GM21786 (cell line): ENCODE measurements at regions not wholly inside any gene's neighbourhood (a gene's known extent, or its start where the extent isn't known, plus 50 kb on each side); places are given as distances from the start of the nearest gene placed in this dataset.
"Not testable (repeated sequence)": the region's sequence is repeated elsewhere in the genome, so short reads cannot be mapped to it uniquely, and the experiment has no call there.

Source experiments
- ATAC-seq: cut with Tn5 transposase; IDR thresholded peaks from one replicate; pipeline ENCODE4 v1.9.1; 2021; ENCODE audit not compliant: unreplicated experiment

GRCh38 chr14:106209755-106210154 lies 683.4 kb downstream of the TMEM121 start:
- no peak for ATAC-seq

- no peak for ATAC-seq
These were observed 684.3 kb downstream of the TMEM121 start for GRCh38 chr14:106210650-106211049.

GRCh38 chr14:106211334-106211900 lies 685.0 kb downstream of the TMEM121 start:
- ATAC-seq, result no peak

- ATAC-seq, result no peak
These were observed 688.8 kb downstream of the TMEM121 start for GRCh38 chr14:106215229-106215628.

DNA sequence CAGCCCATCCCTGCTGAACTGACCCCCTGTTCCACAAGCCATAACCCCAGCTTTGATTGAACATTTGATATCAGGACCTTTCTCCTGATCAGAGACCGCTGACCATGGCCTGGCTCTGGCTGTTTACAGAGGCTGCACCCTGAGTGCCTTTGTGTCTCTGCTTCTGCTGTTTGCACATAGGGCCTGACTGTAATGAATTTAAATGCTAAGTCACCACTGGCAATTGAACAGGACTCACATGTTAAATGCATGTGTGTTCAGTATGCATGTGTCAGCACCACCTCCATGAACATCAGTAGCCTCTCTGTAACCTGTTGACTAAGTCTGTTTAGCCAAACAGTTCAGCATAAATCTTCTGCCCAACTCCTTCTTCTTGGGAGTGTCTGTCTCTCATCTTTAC lies 690.3 kb downstream of the TMEM121 start:
- ATAC-seq, result no peak

- ATAC-seq, result no peak
These were observed 691.8 kb downstream of the TMEM121 start for GRCh38 chr14:106218174-106218573.

DNA sequence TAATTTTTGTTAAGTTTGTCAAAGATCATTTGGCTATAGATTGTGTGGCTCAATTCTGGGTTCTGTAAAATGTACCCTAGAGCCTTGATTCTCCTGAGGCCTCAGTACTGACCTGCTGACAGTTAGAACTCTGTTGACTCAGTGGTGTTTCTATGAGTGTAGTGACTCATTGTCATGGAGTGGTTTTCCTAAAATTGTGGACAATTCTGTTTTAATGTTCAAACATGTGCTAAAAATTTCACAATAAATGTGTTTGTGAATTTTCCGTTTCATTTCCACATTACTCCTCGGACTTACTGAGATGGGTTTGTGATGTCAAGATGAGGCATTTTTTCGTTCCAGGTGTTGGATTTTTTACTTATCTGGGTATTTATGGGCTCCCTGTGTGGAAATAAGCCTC lies 695.9 kb downstream of the TMEM121 start:
- ATAC-seq, result no peak

- no peak for ATAC-seq
These were observed 696.3 kb downstream of the TMEM121 start for GRCh38 chr14:106222731-106223130.

- ATAC-seq, result no peak
These were observed 701.4 kb downstream of the TMEM121 start for GRCh38 chr14:106227793-106228192.

DNA sequence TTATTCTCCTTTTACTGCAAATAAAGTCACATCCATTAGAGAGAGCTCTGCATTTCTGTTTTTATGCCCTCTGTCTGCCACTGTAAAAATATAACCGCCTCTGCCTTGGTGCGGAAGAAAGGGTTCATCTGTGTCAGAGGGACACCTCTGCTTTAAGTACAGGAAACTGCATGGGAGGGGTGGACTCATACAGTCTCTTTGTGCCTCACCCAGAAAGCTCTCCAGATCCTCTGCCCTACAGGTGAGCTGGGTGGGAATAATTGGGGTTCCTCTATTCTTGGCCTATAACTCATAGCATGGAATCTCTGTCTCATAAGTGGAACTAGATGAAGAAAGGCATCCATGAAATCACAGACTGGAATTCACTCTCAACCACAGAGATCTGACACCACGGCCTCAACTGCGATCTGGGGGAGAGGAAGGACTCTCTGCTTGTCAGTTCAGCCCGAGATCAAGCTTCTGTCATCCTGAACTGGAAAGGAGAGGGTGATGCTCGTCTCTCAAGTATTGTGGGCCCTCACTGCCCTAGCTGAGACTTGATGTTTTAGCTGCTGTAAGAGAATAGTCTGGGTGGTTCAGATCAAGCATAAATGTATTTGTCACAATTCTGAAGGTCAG lies 702.3 kb downstream of the TMEM121 start:
- ATAC-seq, result no peak

GRCh38 chr14:106230071-106230470 lies 703.7 kb downstream of the TMEM121 start:
- no peak for ATAC-seq

- ATAC-seq, result not testable (repeated sequence)
These were observed 706.8 kb downstream of the TMEM121 start for GRCh38 chr14:106233191-106233590.

- not testable (repeated sequence) for ATAC-seq
These were observed 708.3 kb downstream of the TMEM121 start for GRCh38 chr14:106234525-106235254.

GRCh38 chr14:106235356-106236159 lies 709.2 kb downstream of the TMEM121 start:
- no peak for ATAC-seq

DNA sequence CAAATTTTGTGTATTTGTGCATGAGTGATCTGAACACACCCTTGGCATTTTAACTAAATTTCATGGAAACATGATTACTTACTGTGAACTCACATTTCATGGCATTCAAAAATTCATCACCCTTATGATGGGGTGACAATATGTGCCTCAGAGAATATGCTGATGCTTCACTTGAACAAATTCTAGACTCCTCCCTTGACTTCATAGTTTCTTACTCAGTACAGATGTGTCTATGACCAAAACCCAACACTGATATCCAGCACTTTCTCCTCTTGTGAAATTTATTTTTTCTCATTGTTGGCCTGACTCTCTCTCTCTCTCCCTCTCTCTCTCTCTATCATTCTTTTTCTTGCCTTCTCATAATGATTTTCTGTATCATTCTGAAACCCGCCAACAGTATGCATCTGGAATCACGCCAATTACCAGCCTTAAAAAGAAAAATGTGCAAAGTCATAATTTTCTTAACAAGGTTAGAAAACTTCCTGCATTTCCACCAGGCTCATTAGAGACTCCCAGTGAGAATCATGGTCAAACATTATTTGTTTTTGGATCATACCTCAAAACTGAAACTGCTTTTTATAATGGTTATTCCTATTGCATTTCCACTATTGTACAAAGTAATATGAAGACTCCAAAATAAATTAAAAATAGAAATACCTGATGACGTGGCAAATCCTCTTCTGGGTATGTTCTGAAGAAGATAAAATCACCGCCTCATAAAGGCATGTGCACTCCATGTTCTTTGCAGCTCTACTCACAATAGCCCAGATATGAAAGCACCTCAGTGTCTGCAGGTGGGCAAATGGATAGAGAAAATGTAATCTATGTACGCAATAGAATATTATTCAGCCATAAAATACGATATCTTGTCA lies 722.2 kb downstream of the TMEM121 start:
- no peak for ATAC-seq

GRCh38 chr14:106253995-106254394 lies 727.6 kb downstream of the TMEM121 start:
- ATAC-seq, result not testable (repeated sequence)

DNA sequence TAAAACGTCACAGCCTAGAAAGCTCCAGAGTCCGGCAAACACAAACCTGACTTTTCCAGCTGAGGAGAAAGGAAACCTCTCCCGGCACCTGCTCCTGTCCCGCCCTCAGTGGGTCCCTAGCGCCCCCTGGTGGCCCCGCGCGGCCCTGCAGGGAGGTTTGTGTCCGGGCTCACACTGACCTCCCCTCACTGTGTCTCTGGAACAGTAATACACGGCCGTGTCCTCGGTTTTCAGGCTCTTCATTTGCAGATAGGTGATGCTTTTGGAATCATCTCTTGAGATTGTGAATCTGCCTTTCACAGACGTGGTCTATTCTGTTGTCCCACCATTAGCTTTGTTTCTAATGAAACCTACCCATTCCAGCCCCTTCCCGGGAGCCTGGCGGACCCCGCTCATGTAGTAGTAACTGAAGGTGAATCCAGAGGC lies 731.2 kb downstream of the TMEM121 start:
- ATAC-seq, result not testable (repeated sequence)

GRCh38 chr14:106268013-106268727 lies 741.8 kb downstream of the TMEM121 start:
- ATAC-seq, result no peak

- ATAC-seq, result no peak
These were observed 742.6 kb downstream of the TMEM121 start for GRCh38 chr14:106269029-106269428.
